GM23338 (cell line): ENCODE measurements at regions not wholly inside any gene's neighbourhood (a gene's known extent, or its start where the extent isn't known, plus 50 kb on each side); places are given as distances from the start of the nearest gene placed in this dataset.

Experiments
- ATAC-seq: fragments of 200-7000 bp; cut with Tn5 transposase; 3 replicates; pipeline ENCODE4 v1.9.1; 2020
- DNase-seq: peaks from one replicate; pipeline ENCODE4 v3.0.0-alpha.2; 2015; ENCODE audit warnings: low spot score
- H2AFZ ChIP-seq: fragments of 200-600 bp; sonication (generic); 2 replicates; pipeline ENCODE4 v1.8.0; 2016; ENCODE audit warnings: antibody characterized with exemption, mild to moderate bottlenecking, moderate library complexity
- H3F3A ChIP-seq: fragments of 200-600 bp; sonication (generic); replicated peaks from 2 replicates; pipeline ENCODE4 v1.8.0; 2017; ENCODE audit warnings: antibody characterized with exemption, mixed run types, low read depth
- H3K27ac ChIP-seq: fragments of 200-600 bp; sonication (generic); 2 replicates; pipeline ENCODE4 v1.6.1; 2016; ENCODE audit warnings: low read depth
- H3K27me3 ChIP-seq: fragments of 200-600 bp; sonication (generic); 2 replicates; pipeline ENCODE4 v1.8.0; 2016; ENCODE audit warnings: mild to moderate bottlenecking, mixed run types, moderate library complexity; ENCODE audit not compliant: insufficient read depth
- H3K36me3 ChIP-seq: fragments of 200-600 bp; sonication (generic); 2 replicates; pipeline ENCODE4 v1.8.0; 2016; ENCODE audit warnings: mild to moderate bottlenecking; ENCODE audit not compliant: insufficient read depth
- H3K4me1 ChIP-seq: fragments of 200-600 bp; sonication (generic); 2 replicates; pipeline ENCODE4 v1.8.0; 2016; ENCODE audit warnings: mild to moderate bottlenecking, moderate library complexity; ENCODE audit not compliant: insufficient read depth
- H3K4me2 ChIP-seq: fragments of 200-600 bp; sonication (generic); 2 replicates; pipeline ENCODE4 v1.7.1; 2017; ENCODE audit warnings: mixed run types
- H3K4me3 ChIP-seq: fragments of 200-600 bp; sonication (generic); 2 replicates; pipeline ENCODE4 v1.6.1; 2016; ENCODE audit warnings: mixed run types
- H3K79me2 ChIP-seq: fragments of 200-600 bp; sonication (generic); replicated peaks from 2 replicates; pipeline ENCODE4 v1.8.0; 2017; ENCODE audit warnings: mild to moderate bottlenecking; ENCODE audit not compliant: insufficient read depth
- H3K9me2 ChIP-seq: fragments of 200-600 bp; sonication (generic); 2 replicates; pipeline ENCODE4 v1.8.0; 2017; ENCODE audit not compliant: insufficient read depth
- H4K20me1 ChIP-seq: fragments of 200-600 bp; sonication (generic); replicated peaks from 2 replicates; pipeline ENCODE4 v1.8.0; 2017; ENCODE audit warnings: mild to moderate bottlenecking; ENCODE audit not compliant: insufficient read depth
- H3K27ac Mint-ChIP-seq: 2 replicates; pipeline ENCODE4 v1.8.0; 2020; ENCODE audit warnings: inconsistent platforms, mild to moderate bottlenecking, moderate library complexity, mixed read lengths
- H3K27me3 Mint-ChIP-seq: 3 replicates; pipeline ENCODE4 v1.8.0; 2022; ENCODE audit warnings: low read depth, mild to moderate bottlenecking, moderate library complexity, mixed read lengths, inconsistent platforms; ENCODE audit not compliant: insufficient read depth, poor library complexity
- H3K36me3 Mint-ChIP-seq: 3 replicates; pipeline ENCODE4 v1.8.0; 2021; ENCODE audit warnings: low read depth, mild to moderate bottlenecking, inconsistent platforms, moderate library complexity, mixed read lengths
- H3K4me1 Mint-ChIP-seq: 3 replicates; pipeline ENCODE4 v1.8.0; 2020; ENCODE audit warnings: mild to moderate bottlenecking, inconsistent platforms, mixed read lengths
- H3K4me3 Mint-ChIP-seq: 3 replicates; pipeline ENCODE4 v1.8.0; 2021; ENCODE audit warnings: moderate library complexity, mild to moderate bottlenecking, inconsistent platforms, mixed read lengths
- H3K9me3 Mint-ChIP-seq: 3 replicates; pipeline ENCODE4 v1.8.0; 2020; ENCODE audit warnings: moderate library complexity, mild to moderate bottlenecking, inconsistent platforms, mixed read lengths
- CREB1 ChIP-seq: fragments of 250-450 bp; sonication (Bioruptor Pico); IDR thresholded peaks from 2 replicates; pipeline ENCODE4 v1.5.0; 2020; ENCODE audit warnings: low read depth, mild to moderate bottlenecking, moderate library complexity
- JUNB ChIP-seq: IDR thresholded peaks from one replicate; pipeline ENCODE4 v1.6.1; 2016; ENCODE audit warnings: antibody characterized with exemption; ENCODE audit not compliant: unreplicated experiment
- NANOG ChIP-seq: IDR thresholded peaks from 2 replicates; pipeline ENCODE4 v1.6.1; 2016; ENCODE audit warnings: antibody characterized with exemption, borderline replicate concordance
- POLR2AphosphoS5 ChIP-seq: IDR thresholded peaks from 2 replicates; pipeline ENCODE4 v1.6.1; 2016; ENCODE audit warnings: antibody characterized with exemption, low read depth
- STAT1 ChIP-seq: IDR thresholded peaks from one replicate; pipeline ENCODE4 v1.6.1; 2016; ENCODE audit warnings: antibody characterized with exemption; ENCODE audit not compliant: unreplicated experiment
- ZNF114 ChIP-seq: fragments of 250-450 bp; sonication (Bioruptor Pico); IDR thresholded peaks from 2 replicates; pipeline ENCODE4 v1.5.0; 2020; ENCODE audit warnings: mild to moderate bottlenecking, moderate library complexity
- ZNF331 ChIP-seq: fragments of 250-450 bp; sonication (Bioruptor Pico); IDR thresholded peaks from 2 replicates; pipeline ENCODE4 v1.5.0; 2020; ENCODE audit warnings: low read depth, mild to moderate bottlenecking, moderate library complexity
- TF ChIP-seq, protein P1 (sequence below), 2 experiments: fragments of 200-600 bp in 1 of 2; sonication (generic) in 1 of 2; conservative IDR thresholded peaks; 2 replicates each; pipeline versions ENCODE4 v1.5.1 to v1.6.1; 2016 to 2017; ENCODE audit warnings: antibody characterized with exemption in 2 of 2, low read depth in 2 of 2, mild to moderate bottlenecking in 2 of 2, moderate library complexity in 1 of 2
- TF ChIP-seq, protein P2 (sequence below): IDR thresholded peaks from 2 replicates; pipeline ENCODE4 v1.6.1; 2016; ENCODE audit warnings: antibody characterized with exemption
- TF ChIP-seq, protein P3 (sequence below): IDR thresholded peaks from one replicate; pipeline ENCODE4 v1.6.1; 2018; ENCODE audit warnings: antibody characterized with exemption; ENCODE audit not compliant: unreplicated experiment

DNA sequence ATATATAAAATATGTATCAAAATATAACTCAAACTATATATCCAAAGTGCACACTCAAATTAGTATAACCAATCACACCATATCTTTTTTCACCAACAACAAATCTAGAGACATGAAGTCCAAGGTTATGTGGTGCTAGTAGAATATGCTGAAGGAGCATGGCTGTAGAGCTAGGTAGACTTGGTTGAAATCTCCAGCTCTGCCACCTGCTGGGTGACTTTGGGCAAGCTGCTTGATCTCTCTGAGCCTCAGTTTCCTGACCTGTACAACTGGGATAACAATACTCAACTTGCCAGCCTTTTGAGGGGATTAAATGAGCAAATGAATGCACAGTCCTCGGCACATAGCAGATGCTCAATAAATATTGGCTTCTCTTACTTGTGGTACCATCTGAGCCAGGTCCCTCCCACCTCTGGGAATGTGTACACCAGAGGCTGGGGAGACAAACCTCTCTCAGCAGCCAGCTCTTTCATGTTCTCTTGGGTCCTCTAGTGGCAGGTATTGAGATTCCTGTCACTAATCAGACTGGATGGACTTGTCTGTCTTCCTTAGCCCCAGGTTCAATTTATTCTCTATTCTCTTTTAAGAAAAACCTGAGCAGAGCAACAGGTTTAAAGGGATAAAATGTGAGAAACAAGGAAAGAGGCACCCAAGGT, 94.3 kb upstream of the PDE1C start:
- TF ChIP-seq CREB1 (CRISPR knock-in tag), result no peak
- no peak for TF ChIP-seq POLR2AphosphoS5
- TF ChIP-seq, protein P1, sequence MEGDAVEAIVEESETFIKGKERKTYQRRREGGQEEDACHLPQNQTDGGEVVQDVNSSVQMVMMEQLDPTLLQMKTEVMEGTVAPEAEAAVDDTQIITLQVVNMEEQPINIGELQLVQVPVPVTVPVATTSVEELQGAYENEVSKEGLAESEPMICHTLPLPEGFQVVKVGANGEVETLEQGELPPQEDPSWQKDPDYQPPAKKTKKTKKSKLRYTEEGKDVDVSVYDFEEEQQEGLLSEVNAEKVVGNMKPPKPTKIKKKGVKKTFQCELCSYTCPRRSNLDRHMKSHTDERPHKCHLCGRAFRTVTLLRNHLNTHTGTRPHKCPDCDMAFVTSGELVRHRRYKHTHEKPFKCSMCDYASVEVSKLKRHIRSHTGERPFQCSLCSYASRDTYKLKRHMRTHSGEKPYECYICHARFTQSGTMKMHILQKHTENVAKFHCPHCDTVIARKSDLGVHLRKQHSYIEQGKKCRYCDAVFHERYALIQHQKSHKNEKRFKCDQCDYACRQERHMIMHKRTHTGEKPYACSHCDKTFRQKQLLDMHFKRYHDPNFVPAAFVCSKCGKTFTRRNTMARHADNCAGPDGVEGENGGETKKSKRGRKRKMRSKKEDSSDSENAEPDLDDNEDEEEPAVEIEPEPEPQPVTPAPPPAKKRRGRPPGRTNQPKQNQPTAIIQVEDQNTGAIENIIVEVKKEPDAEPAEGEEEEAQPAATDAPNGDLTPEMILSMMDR (conservative IDR thresholded peaks at IDR 0.05; ENCODE audit: low read depth in 2 of 2), result peak; percentile 74 to 83
- no peak overlapping the region for H3K4me2 ChIP-seq
- H3K4me1 ChIP-seq, result no peaks in the 10 kb centered on the region
- ATAC-seq (peak; percentile 99), DNase-seq (peak; percentile 75)
- H3F3A ChIP-seq, result no peaks in the 10 kb centered on the region
- peaks cover 5% of the 10 kb centered on the region; the same call in 1 of the 2 replicates for H3K9me2 ChIP-seq
- no peak overlapping the region for H2AFZ ChIP-seq
- no peaks in the 10 kb centered on the region for H3K36me3 Mint-ChIP-seq
- H3K4me3 ChIP-seq, result no peak overlapping the region
- H3K27ac Mint-ChIP-seq, result no peak overlapping the region
- no peak overlapping the region for H3K27ac ChIP-seq
- H4K20me1 ChIP-seq, result no peaks in the 10 kb centered on the region
- no peaks in the 10 kb centered on the region for H3K27me3 Mint-ChIP-seq
- H3K27me3 ChIP-seq, result no peaks in the 10 kb centered on the region
- H3K79me2 ChIP-seq, result no peaks in the 10 kb centered on the region
- no peaks in the 10 kb centered on the region for H3K4me1 Mint-ChIP-seq
- no peaks in the 10 kb centered on the region for H3K9me3 Mint-ChIP-seq
- H3K36me3 ChIP-seq, result no peaks in the 10 kb centered on the region
- H3K4me3 Mint-ChIP-seq, result no peak overlapping the region

DNA sequence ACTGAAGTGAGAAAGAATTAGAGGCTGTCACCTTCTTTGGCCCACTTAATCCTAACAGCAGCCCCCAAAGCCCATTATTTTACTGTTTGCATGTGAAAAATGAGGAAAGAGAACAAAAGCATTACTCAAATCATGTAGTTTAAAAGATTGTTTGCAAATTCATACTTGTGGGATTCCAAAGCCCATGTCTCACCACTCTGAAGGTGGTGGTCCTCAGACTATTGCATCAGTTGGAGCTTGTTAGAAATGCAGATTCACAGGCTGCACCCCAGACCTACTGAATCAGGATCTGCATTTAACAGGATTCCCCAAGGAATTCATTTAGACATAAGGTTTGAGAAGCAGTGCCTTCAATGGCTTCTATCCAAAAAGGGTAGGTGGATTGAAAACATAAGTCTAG, 93.7 kb upstream of the PDE1C start:
- Mint-ChIP-seq H3K36me3 (no peaks in the 10 kb centered on the region), H3K27me3 (no peaks in the 10 kb centered on the region), H3K4me3 (no peak overlapping the region), H3K4me1 (peaks cover 2% of the 10 kb centered on the region; the same call in 2 of the 3 replicates), H3K27ac (no peak overlapping the region), H3K9me3 (no peaks in the 10 kb centered on the region)
- Histone ChIP-seq H3K27ac (no peak overlapping the region), H3F3A (no peaks in the 10 kb centered on the region), H3K27me3 (no peaks in the 10 kb centered on the region), H3K79me2 (no peaks in the 10 kb centered on the region), H4K20me1 (no peaks in the 10 kb centered on the region), H3K4me1 (no peaks in the 10 kb centered on the region), H3K4me3 (no peak overlapping the region), H3K36me3 (no peaks in the 10 kb centered on the region), H3K9me2 (peaks cover 5% of the 10 kb centered on the region; the same call in 1 of the 2 replicates), H2AFZ (no peak overlapping the region), H3K4me2 (no peak overlapping the region)
- no peak for DNase-seq
- ATAC-seq, result no peak
- no peak for TF ChIP-seq ZNF331
- TF ChIP-seq POLR2AphosphoS5, result no peak
- no peak for TF ChIP-seq JUNB
- TF ChIP-seq, protein P2, sequence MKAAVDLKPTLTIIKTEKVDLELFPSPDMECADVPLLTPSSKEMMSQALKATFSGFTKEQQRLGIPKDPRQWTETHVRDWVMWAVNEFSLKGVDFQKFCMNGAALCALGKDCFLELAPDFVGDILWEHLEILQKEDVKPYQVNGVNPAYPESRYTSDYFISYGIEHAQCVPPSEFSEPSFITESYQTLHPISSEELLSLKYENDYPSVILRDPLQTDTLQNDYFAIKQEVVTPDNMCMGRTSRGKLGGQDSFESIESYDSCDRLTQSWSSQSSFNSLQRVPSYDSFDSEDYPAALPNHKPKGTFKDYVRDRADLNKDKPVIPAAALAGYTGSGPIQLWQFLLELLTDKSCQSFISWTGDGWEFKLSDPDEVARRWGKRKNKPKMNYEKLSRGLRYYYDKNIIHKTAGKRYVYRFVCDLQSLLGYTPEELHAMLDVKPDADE, result no peak
- TF ChIP-seq, protein P1 (conservative IDR thresholded peaks at IDR 0.05; ENCODE audit: low read depth in 2 of 2), result no peak
- TF ChIP-seq STAT1, result no peak
- TF ChIP-seq ZNF114 (CRISPR knock-in tag), result no peak
- TF ChIP-seq NANOG, result no peak
- TF ChIP-seq, protein P3, sequence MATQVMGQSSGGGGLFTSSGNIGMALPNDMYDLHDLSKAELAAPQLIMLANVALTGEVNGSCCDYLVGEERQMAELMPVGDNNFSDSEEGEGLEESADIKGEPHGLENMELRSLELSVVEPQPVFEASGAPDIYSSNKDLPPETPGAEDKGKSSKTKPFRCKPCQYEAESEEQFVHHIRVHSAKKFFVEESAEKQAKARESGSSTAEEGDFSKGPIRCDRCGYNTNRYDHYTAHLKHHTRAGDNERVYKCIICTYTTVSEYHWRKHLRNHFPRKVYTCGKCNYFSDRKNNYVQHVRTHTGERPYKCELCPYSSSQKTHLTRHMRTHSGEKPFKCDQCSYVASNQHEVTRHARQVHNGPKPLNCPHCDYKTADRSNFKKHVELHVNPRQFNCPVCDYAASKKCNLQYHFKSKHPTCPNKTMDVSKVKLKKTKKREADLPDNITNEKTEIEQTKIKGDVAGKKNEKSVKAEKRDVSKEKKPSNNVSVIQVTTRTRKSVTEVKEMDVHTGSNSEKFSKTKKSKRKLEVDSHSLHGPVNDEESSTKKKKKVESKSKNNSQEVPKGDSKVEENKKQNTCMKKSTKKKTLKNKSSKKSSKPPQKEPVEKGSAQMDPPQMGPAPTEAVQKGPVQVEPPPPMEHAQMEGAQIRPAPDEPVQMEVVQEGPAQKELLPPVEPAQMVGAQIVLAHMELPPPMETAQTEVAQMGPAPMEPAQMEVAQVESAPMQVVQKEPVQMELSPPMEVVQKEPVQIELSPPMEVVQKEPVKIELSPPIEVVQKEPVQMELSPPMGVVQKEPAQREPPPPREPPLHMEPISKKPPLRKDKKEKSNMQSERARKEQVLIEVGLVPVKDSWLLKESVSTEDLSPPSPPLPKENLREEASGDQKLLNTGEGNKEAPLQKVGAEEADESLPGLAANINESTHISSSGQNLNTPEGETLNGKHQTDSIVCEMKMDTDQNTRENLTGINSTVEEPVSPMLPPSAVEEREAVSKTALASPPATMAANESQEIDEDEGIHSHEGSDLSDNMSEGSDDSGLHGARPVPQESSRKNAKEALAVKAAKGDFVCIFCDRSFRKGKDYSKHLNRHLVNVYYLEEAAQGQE, result no peak
